ENCODE measurements at regions not wholly inside any gene's neighbourhood (a gene's known extent, or its start where the extent isn't known, plus 50 kb on each side); places are given as distances from the start of the nearest gene placed in this dataset.
A peak's percentile ranks its signal among the peaks of the same experiment; 100 is the strongest.
"Not testable (repeated sequence)": the region's sequence is repeated elsewhere in the genome, so short reads cannot be mapped to it uniquely, and the experiment has no call there.

DNA sequence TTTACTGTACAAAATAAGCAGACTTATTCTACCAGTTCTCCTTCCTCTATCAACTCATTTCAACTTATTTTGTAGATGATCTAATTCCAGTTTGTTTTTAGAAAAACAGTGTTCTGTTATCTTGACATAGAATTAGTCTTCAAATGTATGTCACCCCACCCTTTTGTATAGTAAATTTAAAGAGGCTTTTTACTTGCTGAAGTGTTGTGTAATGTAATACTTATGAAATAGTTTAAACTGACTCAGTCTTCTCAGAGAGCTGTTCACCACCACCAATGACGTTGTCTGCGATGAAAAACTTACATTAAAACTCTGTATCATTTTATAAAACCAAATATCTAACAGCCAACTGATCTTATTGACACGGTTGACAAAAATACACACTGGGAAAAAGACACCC lies 82.9 kb downstream of the RAP2B start:
- no peak overlapping the region for H3K4me3 ChIP-seq
- peaks cover 0 to 8% of the 10 kb centered on the region in 2 donors for H3K4me1 ChIP-seq
- H3K36me3 ChIP-seq, result no peaks in the 10 kb centered on the region
- intact Hi-C loops (cut with DNase I), result no loop called here
- H3K9me3 ChIP-seq, result no peaks in the 10 kb centered on the region
- H3K27ac ChIP-seq, result no peak overlapping the region
- TF ChIP-seq, protein P1, sequence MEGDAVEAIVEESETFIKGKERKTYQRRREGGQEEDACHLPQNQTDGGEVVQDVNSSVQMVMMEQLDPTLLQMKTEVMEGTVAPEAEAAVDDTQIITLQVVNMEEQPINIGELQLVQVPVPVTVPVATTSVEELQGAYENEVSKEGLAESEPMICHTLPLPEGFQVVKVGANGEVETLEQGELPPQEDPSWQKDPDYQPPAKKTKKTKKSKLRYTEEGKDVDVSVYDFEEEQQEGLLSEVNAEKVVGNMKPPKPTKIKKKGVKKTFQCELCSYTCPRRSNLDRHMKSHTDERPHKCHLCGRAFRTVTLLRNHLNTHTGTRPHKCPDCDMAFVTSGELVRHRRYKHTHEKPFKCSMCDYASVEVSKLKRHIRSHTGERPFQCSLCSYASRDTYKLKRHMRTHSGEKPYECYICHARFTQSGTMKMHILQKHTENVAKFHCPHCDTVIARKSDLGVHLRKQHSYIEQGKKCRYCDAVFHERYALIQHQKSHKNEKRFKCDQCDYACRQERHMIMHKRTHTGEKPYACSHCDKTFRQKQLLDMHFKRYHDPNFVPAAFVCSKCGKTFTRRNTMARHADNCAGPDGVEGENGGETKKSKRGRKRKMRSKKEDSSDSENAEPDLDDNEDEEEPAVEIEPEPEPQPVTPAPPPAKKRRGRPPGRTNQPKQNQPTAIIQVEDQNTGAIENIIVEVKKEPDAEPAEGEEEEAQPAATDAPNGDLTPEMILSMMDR (IDR thresholded peaks at IDR 0.05), result no peak
- H3K27me3 ChIP-seq, result no peaks in the 10 kb centered on the region
- no peak for DNase-seq (ENCODE audit: low spot score in 2 of 2)

DNA sequence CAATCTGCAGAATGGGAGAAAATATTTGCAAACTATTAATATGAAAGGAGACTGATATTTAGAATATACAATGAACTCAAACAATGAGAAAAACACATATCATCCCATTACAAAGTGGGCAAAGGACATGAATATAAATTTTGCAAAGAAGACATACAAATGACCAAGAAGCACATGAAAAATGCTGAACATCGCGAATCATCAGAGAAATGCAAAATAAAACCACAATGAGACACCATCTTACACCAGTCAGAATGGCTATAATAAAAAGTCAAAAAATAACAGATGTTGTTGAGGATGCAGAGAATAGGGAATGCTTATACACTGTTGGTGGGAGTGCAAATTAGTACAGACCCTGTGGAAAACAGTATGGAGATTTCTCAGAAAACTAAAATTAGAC lies 83.6 kb downstream of the RAP2B start:
- H3K27me3 ChIP-seq, result no peaks in the 10 kb centered on the region
- H3K27ac ChIP-seq, result no peak overlapping the region
- no peaks in the 10 kb centered on the region for H3K9me3 ChIP-seq
- DNase-seq (ENCODE audit: low spot score in 2 of 2), result no peak
- no peak overlapping the region for H3K4me3 ChIP-seq
- H3K4me1 ChIP-seq, result peaks cover 0 to 10% of the 10 kb centered on the region in 2 donors
- intact Hi-C loops (cut with DNase I), result no loop called here
- TF ChIP-seq, protein P1 (IDR thresholded peaks at IDR 0.05), result no peak
- no peaks in the 10 kb centered on the region for H3K36me3 ChIP-seq

DNA sequence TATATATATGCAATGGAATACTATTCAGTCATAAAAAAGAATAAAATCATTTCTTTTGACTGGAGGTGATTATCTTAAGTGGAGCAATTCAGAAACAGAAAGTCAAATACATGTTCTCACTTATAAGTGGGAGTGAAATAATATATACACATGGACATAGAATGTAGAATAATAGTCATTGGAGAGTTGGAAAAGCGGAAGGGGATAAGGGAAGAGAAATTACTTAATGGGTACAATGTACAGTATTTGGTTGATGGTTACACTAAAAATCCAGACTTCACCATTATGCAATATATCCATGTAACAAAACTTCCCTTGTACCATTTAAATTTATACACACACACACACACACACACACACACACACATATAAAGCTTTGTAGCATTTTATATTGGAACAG lies 84.3 kb downstream of the RAP2B start:
- Histone ChIP-seq H3K27me3 (no peaks in the 10 kb centered on the region), H3K4me3 (no peak overlapping the region), H3K9me3 (no peaks in the 10 kb centered on the region), H3K36me3 (no peaks in the 10 kb centered on the region), H3K4me1 (peaks cover 0 to 10% of the 10 kb centered on the region in 2 donors), H3K27ac (peak overlapping the region in 1 of 2 donors; percentile 46)
- DNase-seq (ENCODE audit: low spot score in 2 of 2), result no peak
- TF ChIP-seq, protein P1 (IDR thresholded peaks at IDR 0.05), result no peak
- intact Hi-C loops (cut with DNase I), result no loop called here

DNA sequence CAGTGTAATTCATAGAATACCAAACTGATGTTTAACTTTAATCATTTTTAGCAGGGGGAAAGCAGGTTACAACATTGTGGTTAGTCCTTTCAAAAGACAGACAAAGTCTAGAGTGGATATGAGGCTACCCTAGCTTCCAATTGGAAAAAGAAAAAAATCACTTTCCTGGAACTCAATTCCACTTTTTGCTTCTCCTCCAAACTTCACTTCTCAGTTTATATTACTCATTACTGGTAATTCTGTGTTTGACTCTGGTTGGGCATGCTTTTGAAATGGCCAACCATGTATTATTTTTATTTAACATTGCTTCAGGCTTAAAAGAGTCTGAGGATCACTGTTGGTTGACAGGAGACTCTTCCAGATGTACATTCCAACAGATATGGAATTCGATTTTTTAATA lies 84.8 kb downstream of the RAP2B start:
- no peak overlapping the region for H3K4me3 ChIP-seq
- no peak for DNase-seq (ENCODE audit: low spot score in 2 of 2)
- H3K27me3 ChIP-seq, result no peaks in the 10 kb centered on the region
- peak overlapping the region in 1 of 2 donors; percentile 46 for H3K27ac ChIP-seq
- no peaks in the 10 kb centered on the region for H3K36me3 ChIP-seq
- peaks cover 0 to 10% of the 10 kb centered on the region in 2 donors for H3K4me1 ChIP-seq
- TF ChIP-seq, protein P1 (IDR thresholded peaks at IDR 0.05), result no peak
- no peaks in the 10 kb centered on the region for H3K9me3 ChIP-seq
- intact Hi-C loops (cut with DNase I), result no loop called here

DNA sequence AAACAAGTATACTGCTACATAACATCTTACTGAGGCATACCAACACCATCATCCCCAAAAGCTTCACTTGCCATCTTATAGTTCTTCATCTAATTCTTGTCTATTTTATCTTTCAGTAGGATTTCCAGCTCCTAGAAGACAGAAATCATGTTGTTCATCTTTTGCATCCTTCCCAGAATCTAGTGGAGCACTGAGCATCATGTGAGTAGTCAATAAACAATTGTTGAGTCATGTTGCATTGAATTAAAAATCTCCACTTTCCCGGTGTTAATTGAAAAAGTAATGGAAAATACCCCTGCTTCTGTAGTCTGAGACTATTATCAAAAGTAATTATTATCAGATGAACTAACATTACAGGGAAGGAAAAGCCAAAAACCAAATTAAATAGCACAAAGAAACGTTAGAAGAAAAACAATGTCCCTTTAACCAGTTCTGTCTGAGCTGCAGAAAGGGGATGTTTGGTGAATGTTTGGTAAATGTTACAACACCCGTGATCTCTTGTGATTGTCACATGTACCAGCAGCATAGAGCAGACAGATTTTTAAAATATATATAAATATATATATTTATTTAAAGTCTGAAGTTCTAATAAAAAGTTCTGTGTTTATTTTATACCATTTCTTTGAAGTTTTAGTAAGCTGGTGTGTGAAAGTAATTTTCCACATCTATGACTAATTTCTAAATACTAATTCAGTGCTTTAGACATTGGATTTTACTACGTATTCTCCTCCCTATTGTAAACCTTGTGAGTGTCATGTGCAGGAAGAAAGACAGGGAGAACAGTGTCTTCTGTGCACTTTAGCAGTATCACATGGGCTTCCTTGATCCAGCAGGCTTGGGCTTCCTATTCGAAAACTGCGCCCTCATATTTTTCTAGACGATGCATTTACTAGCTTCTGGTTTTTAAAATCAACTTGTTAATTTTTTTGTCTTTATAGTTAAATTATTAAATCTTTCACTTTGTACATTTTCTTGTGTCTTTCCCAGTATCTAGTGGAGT lies 85.6 kb downstream of the RAP2B start:
- TF ChIP-seq, protein P1 (IDR thresholded peaks at IDR 0.05), result no peak
- Histone ChIP-seq H3K27ac (peak overlapping the region in 1 of 2 donors; percentile 46), H3K4me1 (peaks cover 0 to 10% of the 10 kb centered on the region in 2 donors), H3K36me3 (no peaks in the 10 kb centered on the region), H3K9me3 (no peaks in the 10 kb centered on the region), H3K4me3 (no peak overlapping the region), H3K27me3 (no peaks in the 10 kb centered on the region)
- DNase-seq (ENCODE audit: low spot score in 2 of 2), result no peak
- intact Hi-C loops (cut with DNase I), result no loop called here

DNA sequence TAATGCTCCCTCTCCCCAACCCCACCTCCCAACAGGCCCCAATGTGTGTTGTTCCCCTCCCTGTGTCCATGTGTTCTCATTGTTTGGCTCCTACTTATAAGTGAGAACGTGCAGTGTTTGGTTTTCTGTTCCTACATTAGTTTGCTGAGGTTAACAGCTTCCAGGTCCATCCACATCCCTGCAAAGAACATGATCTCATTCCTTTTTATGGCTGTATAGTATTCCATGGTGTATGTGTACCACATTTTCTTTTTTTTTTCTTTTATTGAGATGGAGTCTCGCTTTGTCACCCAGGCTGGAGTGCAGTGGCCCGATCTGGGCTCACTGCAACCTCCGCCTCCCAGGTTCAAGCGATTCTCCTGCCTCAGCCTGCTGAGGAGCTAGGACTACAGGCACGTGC lies 86.8 kb downstream of the RAP2B start:
- H3K4me3 ChIP-seq; intact Hi-C loops (cut with DNase I); H3K27me3 ChIP-seq; H3K9me3 ChIP-seq; DNase-seq (ENCODE audit: low spot score in 2 of 2); H3K27ac ChIP-seq; H3K36me3 ChIP-seq: not testable (repeated sequence)
- peaks cover 0 to 10% of the 10 kb centered on the region in 2 donors for H3K4me1 ChIP-seq
